HG02588 (cell line): ENCODE measurements at regions not wholly inside any gene's neighbourhood (a gene's known extent, or its start where the extent isn't known, plus 50 kb on each side); places are given as distances from the start of the nearest gene placed in this dataset.

Experiments used
- ATAC-seq: cut with Tn5 transposase; IDR thresholded peaks from one replicate; pipeline ENCODE4 v1.9.1; 2021; ENCODE audit warnings: mild to moderate bottlenecking, moderate library complexity; ENCODE audit not compliant: unreplicated experiment

DNA sequence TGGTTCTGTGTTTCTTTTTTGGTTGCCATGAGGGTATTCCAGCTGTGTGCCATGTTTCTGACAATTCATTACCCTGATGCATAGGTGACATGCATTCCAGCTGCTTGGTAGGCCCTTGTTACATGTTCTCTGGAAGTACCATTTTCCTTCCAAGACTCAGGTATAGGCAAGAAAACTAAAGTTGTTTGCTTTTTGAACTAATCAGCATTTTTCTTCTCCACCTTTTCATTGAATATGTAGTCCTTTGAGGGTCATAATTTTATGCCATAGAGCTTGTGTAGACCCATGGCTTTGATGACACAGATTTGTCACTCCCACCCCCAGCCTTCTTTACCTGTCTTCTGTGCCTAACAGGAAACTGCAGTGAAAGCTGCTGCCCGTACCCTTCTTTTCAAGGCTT lies 339.2 kb downstream of the MED10 start:
- no peak for ATAC-seq

DNA sequence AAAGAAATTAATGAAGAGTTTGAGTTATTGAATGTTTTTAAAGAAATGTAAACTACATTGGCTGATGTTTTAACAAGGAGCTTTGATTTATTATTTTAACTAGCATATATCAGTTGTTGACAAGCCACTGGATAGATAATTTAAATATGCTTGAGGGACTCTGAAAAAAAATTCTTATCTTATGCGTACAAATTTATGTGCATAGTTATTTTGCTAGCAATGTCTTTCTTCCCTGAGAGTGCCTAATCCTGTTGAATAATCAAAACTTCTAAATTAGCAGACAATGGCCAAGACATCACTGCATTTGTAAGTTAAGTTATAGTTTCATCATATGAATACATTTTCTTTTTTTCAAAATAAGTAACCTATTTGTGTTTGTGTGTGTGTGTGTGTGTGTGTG lies 342.3 kb downstream of the MED10 start:
- no peak for ATAC-seq

DNA sequence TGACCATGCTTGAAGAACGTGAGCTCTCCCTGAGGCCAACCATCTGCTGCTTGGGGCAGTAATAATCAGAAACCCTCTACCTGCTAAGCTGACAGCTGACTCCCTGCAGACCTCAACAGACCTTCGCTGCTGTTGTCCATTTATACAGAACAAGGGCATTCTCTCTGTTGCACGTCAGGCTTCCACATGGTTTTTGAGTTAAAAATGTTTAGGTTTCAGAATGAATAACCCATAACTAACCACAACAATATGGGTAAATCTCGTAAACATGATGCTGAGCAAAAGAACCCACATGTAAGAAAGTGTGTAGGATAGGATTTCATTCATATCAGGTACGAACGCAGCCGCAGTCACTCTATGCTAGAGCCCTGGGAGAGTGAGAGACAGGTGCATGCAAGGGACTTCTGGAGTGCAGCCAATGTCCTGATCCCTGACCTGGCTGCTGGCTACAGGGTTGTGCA lies 348.5 kb downstream of the MED10 start:
- ATAC-seq = no peak

DNA sequence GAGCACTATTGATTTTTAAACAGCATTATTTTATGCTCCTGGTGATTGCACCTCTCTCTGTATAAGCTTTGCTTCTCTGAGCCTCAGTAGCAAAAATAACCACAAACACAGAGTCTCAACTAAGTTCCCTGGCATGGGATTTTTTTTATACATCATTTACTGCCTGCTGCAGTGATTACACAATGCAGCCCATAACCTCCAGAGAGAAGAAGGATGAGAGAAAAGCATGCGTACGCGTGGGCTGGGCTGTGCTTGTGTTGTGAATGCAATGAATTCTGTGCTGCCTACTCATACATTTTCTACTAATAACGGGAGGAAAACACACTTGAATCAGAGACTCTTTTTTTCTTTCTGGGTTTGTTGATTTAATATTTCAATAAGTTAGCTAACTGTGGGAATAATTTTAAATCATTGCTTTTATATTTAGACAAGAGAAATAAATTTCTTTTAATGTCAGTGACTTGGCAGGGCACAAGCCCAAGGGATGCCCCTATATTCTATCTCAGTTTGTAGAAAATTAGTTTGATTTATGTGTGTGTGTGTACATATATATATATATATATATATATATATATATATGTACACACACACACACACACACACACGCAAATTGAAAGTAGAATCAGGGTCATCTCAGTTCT lies 351.5 kb downstream of the MED10 start:
- no peak for ATAC-seq

DNA sequence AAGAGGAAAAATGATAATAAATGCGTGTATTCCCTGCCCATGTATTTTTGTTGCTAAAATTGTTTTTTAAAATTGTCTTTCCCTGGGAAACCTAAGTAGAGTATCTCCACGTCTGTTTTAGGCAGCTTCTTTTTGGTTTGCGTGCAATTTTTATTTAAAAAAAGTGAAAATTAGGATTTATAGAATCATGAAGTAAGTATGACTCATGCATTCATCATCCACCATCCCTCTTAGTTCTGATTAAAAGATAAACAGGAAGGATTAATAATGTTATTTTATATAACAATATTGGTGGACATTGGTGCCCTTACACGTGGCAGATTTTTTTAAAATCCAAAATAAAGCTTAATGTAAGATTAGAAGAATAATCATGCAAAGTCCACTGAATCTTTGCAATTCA lies 358.7 kb downstream of the MED10 start:
- no peak for ATAC-seq

DNA sequence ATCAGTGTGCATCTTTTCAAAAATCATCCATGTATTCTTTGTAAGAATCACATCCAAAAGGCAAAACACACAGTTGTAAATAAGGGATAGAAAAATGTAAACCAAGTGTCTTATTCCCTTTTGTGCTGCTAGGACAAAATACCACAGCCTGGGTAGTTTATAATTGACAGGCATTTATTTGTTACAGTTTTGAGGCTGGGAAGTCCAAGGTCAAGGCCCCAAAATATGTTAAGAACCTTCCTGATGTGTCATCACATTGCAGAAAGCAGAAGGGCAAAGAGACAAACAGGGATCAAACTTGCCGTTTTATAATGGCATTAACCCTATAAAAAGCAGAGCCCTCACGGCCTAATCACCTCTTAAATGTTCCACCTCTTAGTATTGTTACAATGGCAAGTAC lies 364.8 kb downstream of the MED10 start:
- ATAC-seq = no peak

DNA sequence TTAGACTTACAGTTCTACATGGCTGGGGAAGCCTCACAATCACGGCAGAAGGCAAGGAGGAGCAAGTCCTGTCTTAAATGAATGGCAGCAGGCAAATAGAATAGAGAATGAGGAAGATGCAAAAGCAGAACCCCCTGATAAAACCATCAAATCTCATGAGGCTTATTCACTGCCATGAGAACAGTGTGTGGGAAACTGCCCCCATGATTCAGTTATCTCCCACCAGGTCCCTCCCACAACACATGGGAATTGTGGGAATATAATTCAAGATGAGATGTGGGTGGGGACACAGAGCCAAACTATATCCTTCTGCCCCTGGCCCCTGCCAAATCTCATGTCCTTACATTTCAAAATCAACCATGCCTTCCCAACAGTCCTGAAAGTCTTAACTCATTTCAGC lies 367.1 kb downstream of the MED10 start:
- ATAC-seq = no peak

DNA sequence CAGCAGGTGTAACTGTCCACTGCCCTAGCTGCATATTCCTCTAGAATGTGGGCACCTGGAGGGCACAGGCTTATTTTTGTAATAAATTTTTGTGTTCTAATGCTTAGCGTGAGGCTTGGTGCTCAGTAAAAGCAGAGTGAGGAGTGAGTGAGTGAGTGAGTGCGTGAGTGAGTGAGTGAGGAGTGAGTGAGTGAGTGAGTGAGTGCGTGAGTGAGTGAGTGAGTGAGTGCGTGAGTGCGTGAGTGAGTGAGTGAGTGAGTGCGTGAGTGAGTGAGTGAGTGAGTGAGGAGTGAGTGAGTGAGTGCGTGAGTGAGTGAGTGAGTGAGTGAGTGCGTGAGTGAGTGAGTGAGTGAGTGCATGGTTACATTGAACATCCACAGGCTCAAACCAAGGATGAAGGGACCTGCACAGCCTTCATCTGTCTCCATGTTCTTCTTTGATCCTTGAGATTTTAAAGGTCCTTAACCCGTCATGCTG lies 371.5 kb downstream of the MED10 start:
- ATAC-seq = no peak

DNA sequence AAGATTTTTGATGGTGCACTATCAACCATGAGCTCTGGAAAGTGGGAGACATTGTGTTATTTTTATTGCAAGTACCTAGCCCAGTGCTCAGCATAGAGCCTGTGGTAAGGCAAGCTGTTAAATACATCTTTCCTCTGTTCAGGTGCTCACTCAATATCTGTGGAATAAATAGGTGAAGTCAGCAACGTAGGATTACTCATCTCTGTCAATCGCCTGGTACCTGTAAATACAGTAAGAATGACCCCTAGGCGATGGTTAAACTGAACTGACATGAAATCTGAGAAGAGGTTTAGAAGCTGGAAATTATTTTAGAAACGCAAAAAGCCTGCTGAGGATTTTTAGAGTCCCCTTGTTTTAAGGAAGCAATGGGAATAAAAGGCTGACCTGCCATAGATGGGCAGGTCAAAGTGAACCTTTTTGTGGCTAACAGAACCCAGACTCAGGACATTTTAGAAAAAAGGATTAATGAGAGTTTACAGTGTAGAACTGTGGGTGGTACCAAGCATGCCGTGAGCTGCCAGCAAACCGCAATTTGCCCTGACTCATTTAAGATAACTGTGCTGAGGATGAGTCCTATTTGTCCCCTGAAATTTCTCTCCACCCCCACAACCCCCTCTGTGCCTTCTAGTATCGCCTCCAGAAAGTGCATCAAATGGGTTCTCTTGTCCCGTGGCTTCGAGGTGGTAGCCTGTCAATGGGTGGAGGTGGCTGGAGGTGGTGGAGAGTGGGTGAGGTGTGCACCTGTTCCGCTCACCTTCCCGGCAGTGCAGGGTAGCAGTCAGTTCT lies 375.1 kb downstream of the MED10 start:
- ATAC-seq = no peak

DNA sequence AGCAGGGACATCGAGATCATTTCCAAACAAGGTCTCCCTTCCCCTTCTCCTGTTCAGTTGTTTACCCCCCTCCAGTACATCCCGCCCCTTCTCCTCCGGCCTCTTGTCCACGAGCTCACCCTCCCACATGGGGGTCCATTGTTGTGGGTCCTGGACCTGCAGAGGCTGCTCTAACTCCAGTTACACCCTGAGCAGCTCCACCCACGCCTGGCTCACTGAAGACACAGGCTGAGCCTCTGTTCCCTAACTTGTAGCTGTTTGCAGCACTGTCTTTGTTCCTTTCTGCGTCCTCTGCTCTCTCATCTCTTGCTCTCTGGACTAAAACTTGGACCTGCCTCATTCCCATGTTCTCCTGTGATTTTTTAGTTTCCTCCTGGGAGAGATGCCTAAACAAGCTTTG lies 377.5 kb downstream of the MED10 start:
- no peak for ATAC-seq

DNA sequence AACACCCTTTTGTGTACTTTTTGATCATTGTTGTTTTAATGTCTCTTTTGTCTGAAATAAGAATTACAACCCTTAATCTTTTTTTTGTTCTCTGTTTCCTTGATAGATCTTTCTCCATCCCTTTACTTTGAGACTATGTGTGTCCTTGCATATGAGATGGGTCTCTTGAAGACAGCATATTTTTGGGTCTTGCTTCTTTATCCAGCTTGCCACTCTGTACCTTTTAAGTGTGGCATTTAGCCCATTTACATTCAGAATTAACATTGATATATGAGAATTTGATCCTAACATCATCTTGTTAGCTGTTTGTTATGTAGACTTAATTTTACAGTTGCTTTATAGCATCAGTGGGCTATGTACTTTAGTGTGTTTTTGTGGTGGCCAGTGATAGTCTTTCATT lies 382.5 kb downstream of the MED10 start:
- no peak for ATAC-seq

DNA sequence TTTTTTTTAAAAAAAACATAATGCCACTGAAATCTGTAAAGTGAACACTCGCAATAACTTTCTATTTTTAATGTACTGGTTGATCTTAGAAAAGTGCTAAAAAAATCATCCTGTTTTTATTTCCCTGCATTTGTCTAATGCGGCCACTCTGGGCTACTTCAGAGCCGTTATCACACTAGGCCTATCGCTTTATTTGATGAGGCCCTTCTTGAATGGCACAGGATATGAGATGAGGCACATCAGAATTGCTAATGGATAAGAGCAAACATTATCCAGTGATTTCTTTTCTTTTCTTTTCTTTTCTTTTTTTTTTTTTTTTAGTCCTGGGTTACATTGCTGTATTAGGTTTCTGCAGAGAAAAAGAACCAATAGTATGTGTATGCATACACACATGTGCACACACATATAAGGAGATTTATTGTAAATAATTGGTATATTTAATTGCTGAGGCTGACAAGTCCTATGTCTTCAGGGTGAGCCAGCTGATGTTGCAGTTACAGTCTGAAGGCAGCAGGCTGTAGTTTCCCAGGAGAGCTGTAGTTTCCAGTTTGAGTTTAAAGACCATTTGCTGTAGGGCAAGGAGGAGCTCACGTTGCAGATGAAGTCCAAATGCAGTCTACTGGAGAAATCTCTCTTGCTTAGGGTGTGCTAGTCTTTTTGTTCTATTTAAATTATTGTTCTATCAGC lies 391.7 kb downstream of the MED10 start:
- ATAC-seq = no peak

DNA sequence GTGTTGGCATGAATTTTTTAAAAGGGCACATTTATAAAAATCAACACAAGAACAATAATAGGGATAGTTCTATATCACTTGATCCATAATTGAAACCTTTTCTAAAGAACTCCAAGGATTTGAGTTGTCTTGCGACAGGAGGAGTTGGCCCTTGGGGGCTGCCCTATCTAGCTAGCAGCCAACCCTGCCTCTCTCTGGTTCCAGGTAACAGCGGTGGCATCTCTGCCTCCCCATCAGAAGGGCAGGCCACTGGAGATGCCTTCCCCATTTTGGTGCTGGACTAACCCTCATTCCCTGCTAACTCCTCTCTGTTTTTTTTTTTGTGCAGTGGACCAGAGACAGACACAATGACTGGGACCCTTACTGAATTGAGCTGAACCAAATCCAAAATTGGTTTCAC lies 393.0 kb downstream of the MED10 start:
- ATAC-seq = no peak

DNA sequence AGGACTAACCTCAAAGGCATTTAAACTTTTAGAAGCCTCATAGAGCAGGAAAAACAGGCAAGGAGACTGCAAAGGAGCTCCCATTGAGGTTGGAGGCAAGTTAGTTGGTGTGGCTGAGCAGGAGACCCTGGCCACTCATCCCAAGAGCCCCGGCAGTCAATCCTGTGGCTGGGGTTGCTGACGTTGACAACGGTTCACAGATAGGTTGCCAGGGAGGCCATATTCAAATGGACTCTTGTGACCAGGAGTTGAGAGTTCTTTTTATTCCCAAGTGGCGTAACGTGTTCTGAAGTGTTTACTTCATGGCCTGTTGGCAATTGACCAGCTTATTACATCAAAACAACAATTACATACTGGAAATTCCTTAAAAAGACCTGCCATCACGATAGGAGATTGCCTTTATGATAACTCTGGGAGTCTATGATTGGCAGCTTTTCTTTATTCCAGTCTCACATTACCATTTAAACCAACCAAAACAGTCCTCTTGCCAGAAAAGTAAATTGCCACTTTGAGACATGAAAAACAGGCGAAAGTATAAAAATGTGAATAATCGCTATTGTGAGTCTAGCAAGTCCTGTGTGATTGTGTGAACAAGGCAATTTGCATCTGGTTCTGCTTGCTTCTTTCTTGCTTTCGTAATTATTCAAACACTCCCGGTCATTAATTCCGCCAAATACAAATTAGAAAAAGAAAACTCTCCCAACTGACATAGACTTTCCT lies 394.9 kb downstream of the MED10 start:
- ATAC-seq = no peak

DNA sequence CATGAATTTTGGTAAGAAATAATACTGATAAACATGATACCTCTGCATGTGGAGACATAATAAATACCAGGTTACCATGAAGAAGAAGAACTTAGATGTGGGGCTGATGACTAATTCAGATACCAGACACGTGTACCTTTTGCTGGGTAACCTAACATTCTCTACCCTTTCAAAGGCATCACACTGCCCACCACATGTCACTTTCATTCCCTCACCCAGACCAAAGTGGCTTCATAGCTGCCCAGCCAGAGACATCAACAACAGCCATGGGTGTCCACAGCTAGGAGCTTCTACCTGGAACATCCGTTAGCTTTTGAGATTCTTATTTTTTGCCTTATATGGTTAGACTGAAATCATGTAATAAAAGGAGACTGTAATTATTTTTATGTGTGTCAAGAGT lies 396.8 kb downstream of the MED10 start:
- no peak for ATAC-seq

DNA sequence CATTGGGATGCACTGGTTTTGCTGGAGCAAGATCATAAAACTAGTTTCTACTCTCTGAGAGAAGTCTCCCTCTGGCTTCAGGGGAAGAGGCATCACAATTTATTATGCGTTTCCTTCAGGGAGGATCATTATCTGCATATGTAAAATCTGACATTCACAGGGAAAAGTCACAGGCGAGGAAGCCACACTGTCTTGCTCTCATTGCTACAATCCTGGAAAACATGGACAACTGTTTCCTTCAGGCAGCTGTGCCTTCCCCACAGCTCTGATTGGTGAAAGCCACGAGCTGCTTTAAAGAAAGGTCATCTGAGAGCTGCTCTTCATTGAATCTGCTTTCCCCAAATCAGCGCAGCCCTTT lies 397.8 kb downstream of the MED10 start:
- no peak for ATAC-seq

DNA sequence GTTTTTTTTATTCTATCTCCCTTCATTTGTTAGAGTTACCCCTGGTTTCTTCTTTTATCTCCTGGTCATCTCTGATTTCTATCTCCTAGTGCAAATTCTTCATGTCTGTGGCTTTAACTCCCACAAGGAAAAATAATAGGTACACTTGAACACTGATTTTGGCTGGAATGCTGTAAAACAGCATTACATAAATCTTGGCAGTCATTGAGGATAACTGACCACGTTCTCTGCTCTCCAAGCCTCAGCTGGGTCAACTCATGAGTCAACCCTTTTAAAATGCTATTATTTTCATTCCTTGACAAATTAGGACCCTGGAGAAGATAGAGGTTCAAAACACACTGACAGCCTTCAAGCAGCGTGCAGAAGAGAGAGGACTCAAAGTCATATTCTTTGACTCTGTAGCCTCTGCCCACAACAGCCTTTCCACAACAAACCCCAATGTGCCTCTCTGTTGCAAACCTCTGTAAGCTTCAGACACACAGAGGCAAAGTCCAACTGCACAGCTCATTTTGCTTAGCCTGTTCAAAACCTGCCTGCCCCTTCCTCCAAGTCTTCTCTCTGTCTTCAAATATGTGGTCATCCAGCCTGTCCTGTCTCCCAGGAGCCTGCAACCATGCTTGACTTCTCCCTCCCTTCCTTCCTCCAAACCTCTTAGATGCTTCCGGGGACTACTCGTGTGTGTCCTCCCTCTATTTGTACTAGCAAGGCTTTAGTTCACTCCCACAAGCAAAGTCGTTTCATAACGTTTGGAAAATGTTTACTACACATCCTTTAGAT lies 398.4 kb downstream of the MED10 start:
- ATAC-seq = no peak

DNA sequence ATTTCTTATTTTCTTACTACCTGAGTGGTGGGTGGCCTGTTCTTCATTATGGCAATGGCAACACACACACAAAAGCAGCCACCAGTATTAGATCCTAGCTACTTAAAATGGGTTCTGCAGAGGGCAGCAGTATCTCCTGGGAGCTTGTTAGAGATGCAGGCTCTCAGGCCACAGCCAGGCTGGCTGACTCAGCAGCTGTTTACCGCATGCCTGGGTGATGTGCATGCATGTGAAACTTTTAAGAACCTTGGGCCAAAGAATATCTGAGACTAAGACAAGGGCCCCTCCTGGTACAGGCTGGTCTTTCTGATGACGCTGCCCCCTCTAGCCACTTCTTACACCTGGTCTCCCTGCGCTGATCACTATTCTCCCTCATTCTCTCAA lies 399.0 kb downstream of the MED10 start:
- ATAC-seq = no peak

DNA sequence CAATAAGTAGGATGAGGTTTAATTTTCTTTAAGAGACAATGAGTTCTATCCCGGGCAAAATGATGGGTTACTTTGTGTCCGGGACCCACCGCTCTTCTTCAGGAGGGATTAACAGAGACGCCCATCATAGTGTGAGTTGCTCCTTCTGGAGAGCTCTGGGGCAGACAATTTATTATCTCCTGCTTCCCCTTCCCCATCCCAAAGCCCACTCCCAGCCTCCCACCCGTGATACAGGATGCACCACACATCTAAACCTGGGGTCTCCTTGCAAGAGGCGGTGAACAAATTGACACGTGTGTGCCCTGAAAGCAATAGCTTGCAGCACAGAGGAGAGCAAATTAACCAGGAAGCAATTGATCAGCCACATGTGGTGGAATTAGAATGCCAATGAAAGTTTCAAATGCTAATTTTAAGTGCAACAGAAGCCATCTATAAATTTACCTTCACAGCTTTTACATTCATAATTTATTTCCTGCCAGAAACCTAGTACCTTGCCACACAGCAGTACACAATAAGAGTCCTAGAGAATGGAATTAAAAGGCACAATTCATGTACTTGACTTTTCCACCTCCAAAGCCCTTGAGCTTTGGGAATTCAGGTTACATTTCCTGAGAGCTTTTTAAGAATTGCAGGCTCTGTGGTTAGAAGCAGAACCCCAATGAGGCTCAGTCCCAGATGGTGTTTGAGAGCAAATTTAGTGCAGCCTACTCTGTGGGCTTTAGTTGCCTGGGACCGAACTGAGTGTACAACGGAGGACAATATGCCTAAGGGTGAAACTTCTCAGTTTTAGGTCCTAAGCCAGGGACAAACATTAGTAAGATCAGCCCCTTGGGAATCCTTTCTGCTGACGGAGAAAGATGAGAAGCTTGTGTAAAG lies 399.6 kb downstream of the MED10 start:
- ATAC-seq = no peak

DNA sequence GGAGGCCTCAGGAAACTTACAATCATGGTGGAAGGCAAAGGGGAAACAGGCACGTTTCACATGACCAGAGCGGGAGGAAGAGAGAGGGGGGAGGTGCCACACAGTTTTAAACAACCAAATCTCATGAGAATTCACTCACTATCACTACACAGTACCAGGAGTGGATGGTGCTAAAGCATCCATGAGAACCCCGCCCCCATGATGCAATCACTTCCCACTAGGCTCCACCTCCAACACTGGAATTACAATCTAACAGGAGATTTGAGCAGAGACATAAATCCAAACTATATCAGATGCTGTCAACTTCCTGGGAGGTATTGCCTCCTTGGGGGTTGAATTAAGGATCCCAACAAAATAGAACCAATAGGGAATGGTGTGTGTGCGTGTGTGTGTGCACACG lies 407.1 kb downstream of the MED10 start:
- ATAC-seq = no peak
